Lung (tissue), 11 donors: ENCODE measurements at regions not wholly inside any gene's neighbourhood (a gene's known extent, or its start where the extent isn't known, plus 50 kb on each side); places are given as distances from the start of the nearest gene placed in this dataset.
A peak's percentile ranks its signal among the peaks of the same experiment; 100 is the strongest.

Source experiments
- ATAC-seq: fragments of 200-7000 bp; cut with Tn5 transposase; one replicate; pipeline ENCODE4 v1.9.1; 2020; ENCODE audit warnings: moderate number of reproducible peaks; ENCODE audit not compliant: insufficient read depth, low FRiP score
- DNase-seq, 3 donors: peaks; one replicate each; pipeline ENCODE4 v3.0.0-alpha.2; 2013 to 2017
- H3K27ac ChIP-seq, 2 donors: one replicate each; pipeline ENCODE4 v1.5.1; 2013; ENCODE audit warnings: mild to moderate bottlenecking in 2 of 2, moderate library complexity in 2 of 2, control low read depth in 1 of 2, inconsistent platforms in 1 of 2, low read depth in 1 of 2, low read length in 1 of 2
- H3K27me3 ChIP-seq, 3 donors: one replicate each; pipeline ENCODE4 v1.5.1; 2013; ENCODE audit warnings: low read length in 2 of 3; ENCODE audit not compliant: control insufficient read depth in 3 of 3, insufficient read depth in 3 of 3
- H3K36me3 ChIP-seq, 4 donors: one replicate each; pipeline ENCODE4 v1.5.1; 2013; ENCODE audit warnings: low read length in 4 of 4, mild to moderate bottlenecking in 1 of 4, moderate library complexity in 1 of 4; ENCODE audit not compliant: control insufficient read depth in 4 of 4, insufficient read depth in 4 of 4
- H3K4me1 ChIP-seq, 5 donors: one replicate each; pipeline ENCODE4 v1.5.1; 2013; ENCODE audit warnings: low read length in 5 of 5, mild to moderate bottlenecking in 2 of 5, moderate library complexity in 1 of 5; ENCODE audit not compliant: control insufficient read depth in 5 of 5, insufficient read depth in 5 of 5
- H3K4me3 ChIP-seq: one replicate; pipeline ENCODE4 v1.5.1; 2013; ENCODE audit warnings: mild to moderate bottlenecking, control low read depth, moderate library complexity
- H3K9ac ChIP-seq, 2 donors: one replicate each; pipeline ENCODE4 v1.5.1; 2013; ENCODE audit warnings: low read length in 2 of 2, control low read depth in 1 of 2; ENCODE audit not compliant: insufficient read depth in 1 of 2
- H3K9me3 ChIP-seq, 4 donors: one replicate each; pipeline ENCODE4 v1.5.1; 2013; ENCODE audit warnings: low read length in 3 of 4, mild to moderate bottlenecking in 1 of 4, moderate library complexity in 1 of 4; ENCODE audit not compliant: control insufficient read depth in 4 of 4, insufficient read depth in 3 of 4
- WGBS, 2 donors: extraction: QIAGEN DNeasy Blood & Tissue Kit; methylation state at CpG; one replicate each; pipeline ENCODE4 v1.1.7; 2013; 5-methylcytosine and 5-hydroxymethylcytosine counted together
- TF ChIP-seq, protein P1 (sequence below): IDR thresholded peaks from 2 replicates; pipeline ENCODE4 v1.5.1; 2012; ENCODE audit warnings: mild to moderate bottlenecking; ENCODE audit errors: control extremely low read depth, extremely low read depth
- donor health status: control.
- donor health status: control.
- donor health status: Bipolar disorder and iron deficiency.
- donor health status: healthy.
- donor health status: DM: yes; HTN: yes; CAD: no.

DNA sequence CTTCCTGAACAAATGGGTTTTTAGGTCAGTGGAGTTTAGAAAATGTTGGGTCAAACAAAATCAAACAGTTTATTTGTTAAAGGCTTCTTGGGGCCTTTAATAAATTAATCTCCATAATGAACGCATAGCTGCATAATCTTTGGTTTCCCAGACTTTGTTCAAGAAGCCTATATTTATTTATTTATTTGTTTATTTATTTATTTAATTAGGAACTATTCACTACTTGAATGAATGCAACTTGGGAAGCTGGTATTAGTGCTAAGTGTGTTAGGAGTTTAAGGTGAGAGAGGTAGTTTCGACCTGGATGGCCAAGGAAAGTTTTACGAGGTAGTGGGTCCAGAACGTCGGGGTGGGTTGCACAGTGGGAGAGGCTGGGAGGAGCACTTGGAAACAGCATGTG lies 281.9 kb upstream of the C2CD4B start:
- Histone ChIP-seq H3K27ac (no peak overlapping the region), H3K27me3 (no peaks in the 10 kb centered on the region), H3K36me3 (no peaks in the 10 kb centered on the region), H3K9me3 (no peaks in the 10 kb centered on the region), H3K9ac (no peak overlapping the region), H3K4me1 (peaks cover 0 to 14% (median 6%) of the 10 kb centered on the region in 5 donors), H3K4me3 (no peak overlapping the region)
- 92 to 96% methylated on average over 5 of the region's 5 CpGs for WGBS, 2 donors
- no peak for ATAC-seq
- no peak for DNase-seq
- TF ChIP-seq, protein P1, sequence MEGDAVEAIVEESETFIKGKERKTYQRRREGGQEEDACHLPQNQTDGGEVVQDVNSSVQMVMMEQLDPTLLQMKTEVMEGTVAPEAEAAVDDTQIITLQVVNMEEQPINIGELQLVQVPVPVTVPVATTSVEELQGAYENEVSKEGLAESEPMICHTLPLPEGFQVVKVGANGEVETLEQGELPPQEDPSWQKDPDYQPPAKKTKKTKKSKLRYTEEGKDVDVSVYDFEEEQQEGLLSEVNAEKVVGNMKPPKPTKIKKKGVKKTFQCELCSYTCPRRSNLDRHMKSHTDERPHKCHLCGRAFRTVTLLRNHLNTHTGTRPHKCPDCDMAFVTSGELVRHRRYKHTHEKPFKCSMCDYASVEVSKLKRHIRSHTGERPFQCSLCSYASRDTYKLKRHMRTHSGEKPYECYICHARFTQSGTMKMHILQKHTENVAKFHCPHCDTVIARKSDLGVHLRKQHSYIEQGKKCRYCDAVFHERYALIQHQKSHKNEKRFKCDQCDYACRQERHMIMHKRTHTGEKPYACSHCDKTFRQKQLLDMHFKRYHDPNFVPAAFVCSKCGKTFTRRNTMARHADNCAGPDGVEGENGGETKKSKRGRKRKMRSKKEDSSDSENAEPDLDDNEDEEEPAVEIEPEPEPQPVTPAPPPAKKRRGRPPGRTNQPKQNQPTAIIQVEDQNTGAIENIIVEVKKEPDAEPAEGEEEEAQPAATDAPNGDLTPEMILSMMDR, result no peak

DNA sequence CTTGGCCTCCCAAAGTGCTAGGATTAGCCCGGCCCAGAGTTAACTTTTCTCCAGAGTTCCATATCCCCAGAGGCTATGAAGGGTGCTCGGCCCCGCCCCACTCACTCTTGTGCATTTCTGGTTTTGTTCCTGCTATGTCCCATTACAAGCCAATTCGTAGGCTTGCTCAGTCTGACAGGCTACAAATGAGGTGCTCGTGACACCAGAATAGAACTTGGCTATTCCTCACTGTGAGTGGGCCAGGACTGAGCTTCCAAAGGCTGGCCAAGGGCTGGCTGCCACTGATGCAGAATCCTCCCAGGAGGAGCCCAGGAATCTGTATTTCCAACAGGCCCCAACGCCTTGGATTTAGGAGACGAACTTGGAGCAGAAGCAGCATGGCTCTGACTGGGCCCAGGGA lies 282.7 kb upstream of the C2CD4B start:
- H3K36me3 ChIP-seq, result no peaks in the 10 kb centered on the region
- H3K27ac ChIP-seq, result no peak overlapping the region
- H3K27me3 ChIP-seq, result no peaks in the 10 kb centered on the region
- ATAC-seq (peak; percentile 8), DNase-seq (peak in 1 of 3 donors; percentile 79)
- 83 to 87% methylated on average over 7 of the region's 7 CpGs for WGBS, 2 donors
- H3K9me3 ChIP-seq, result no peaks in the 10 kb centered on the region
- TF ChIP-seq, protein P1, result no peak
- no peak overlapping the region for H3K9ac ChIP-seq
- peaks cover 0 to 14% (median 6%) of the 10 kb centered on the region in 5 donors for H3K4me1 ChIP-seq
- no peak overlapping the region for H3K4me3 ChIP-seq

DNA sequence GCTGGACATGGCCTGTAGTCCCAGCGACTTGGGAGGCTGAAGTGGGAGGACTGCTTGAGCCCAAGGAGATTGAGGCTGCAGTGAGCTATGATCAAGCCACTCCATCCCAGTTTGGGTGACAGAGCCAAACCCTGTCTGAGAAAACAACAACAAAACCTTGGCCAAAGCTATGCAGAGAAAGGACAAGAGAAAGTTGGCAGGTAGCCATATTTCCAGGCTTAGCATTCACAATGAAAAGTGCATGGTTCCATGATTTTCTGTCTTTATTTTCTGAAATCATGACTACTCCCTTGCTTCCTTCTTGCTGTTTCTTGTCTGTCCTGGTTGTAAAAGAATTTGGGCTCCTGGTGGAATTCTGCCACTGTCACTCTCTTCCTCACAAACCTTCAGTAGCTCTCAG lies 284.6 kb upstream of the C2CD4B start:
- ATAC-seq (no peak), DNase-seq (peak in 2 of 3 donors; percentile 54 to 71)
- 86 to 94% methylated on average over 1 of the region's 1 CpG for whole genome bisulfite sequencing, 2 donors
- Histone ChIP-seq H3K4me1 (peaks cover 0 to 18% (median 6%) of the 10 kb centered on the region in 5 donors), H3K4me3 (no peak overlapping the region), H3K36me3 (no peaks in the 10 kb centered on the region), H3K27ac (no peak overlapping the region), H3K9ac (no peak overlapping the region), H3K9me3 (no peaks in the 10 kb centered on the region), H3K27me3 (no peaks in the 10 kb centered on the region)
- TF ChIP-seq, protein P1, result no peak

DNA sequence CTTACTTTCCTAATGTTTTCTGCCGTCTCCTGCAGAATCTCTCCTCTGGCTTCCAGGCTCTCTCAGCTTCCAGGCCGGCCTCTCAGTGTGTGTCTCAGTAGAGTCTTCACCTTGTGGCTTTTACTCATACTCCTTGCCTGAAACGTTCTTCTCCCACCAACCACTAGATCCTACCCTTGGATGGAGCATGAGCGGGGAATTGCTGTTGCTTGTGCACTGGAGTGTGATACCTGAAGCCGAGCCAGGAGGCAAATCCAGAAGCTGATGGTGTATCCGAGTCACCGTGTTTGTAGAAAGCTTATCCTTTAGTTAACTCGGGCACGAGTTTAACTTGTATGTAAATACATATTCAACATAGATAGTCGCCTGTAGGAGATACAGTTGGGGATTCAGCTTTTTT lies 285.0 kb upstream of the C2CD4B start:
- H3K36me3 ChIP-seq, result no peaks in the 10 kb centered on the region
- no peak overlapping the region for H3K4me3 ChIP-seq
- H3K9ac ChIP-seq, result no peak overlapping the region
- H3K27ac ChIP-seq, result no peak overlapping the region
- peaks cover 0 to 18% (median 6%) of the 10 kb centered on the region in 5 donors for H3K4me1 ChIP-seq
- H3K27me3 ChIP-seq, result no peaks in the 10 kb centered on the region
- TF ChIP-seq, protein P1, result no peak
- H3K9me3 ChIP-seq, result no peaks in the 10 kb centered on the region
- WGBS, 2 donors, result 94% methylated on average over 10 of the region's 10 CpGs
- DNase-seq (no peak), ATAC-seq (no peak)
